ENCODE measurements at regions not wholly inside any gene's neighbourhood (a gene's known extent, or its start where the extent isn't known, plus 50 kb on each side); places are given as distances from the start of the nearest gene placed in this dataset.

DNA sequence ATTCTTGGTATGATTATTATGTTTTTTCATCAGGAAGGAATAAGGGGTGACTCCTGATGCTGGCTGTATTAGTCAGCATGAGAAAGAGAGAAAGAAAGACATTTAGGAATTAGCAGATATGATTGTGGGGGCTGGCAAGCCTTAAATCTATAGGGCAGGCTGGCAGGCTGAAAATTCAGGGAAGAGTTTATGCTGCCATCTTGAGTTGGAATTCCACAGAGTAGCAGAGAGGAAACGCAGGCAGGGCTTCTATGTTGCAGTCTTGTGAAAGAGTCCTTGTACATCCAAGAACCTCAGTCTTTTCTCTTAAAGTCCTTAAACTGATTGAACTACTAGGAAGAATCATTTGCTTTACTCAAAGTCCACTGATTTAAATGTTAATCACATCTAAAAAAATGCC is 262.7 kb upstream of the SLC10A2 start:
- Histone ChIP-seq H3K27me3 (ENCODE audit: control insufficient read depth in 2 of 2, insufficient read depth in 2 of 2, low read length in 2 of 2) (no peaks in the 10 kb centered on the region), H3K9me3 (ENCODE audit: control insufficient read depth in 2 of 3, low read length in 3 of 3) (no peaks in the 10 kb centered on the region), H3K4me3 (ENCODE audit: low read length) (no peak overlapping the region), H3K27ac (ENCODE audit: low read depth, low read length) (no peak overlapping the region), H3K36me3 (ENCODE audit: control insufficient read depth in 2 of 3, insufficient read depth in 3 of 3, low read length in 3 of 3) (no peaks in the 10 kb centered on the region), H3K4me1 (ENCODE audit: control insufficient read depth in 2 of 2, insufficient read depth in 2 of 2, low read length in 2 of 2) (no peaks in the 10 kb centered on the region)
- H3K27me3 Mint-ChIP-seq: peaks cover 0 to 6% (median 0%) of the 10 kb centered on the region in 5 donors
- no peak overlapping the region for H3K4me3 Mint-ChIP-seq
- no peaks in the 10 kb centered on the region for H3K4me1 Mint-ChIP-seq
- ATAC-seq: no peak
- no peaks in the 10 kb centered on the region for H3K36me3 Mint-ChIP-seq
- no peak overlapping the region for H3K27ac Mint-ChIP-seq
- no peak for DNase-seq
- intact Hi-C loops (cut with micrococcal nuclease): no loop called here
- ChIA-PET POLR2A (no interaction called here), CTCF (no interaction called here)
- peaks cover 0 to 16% (median 4%) of the 10 kb centered on the region in 11 donors for H3K9me3 Mint-ChIP-seq

DNA sequence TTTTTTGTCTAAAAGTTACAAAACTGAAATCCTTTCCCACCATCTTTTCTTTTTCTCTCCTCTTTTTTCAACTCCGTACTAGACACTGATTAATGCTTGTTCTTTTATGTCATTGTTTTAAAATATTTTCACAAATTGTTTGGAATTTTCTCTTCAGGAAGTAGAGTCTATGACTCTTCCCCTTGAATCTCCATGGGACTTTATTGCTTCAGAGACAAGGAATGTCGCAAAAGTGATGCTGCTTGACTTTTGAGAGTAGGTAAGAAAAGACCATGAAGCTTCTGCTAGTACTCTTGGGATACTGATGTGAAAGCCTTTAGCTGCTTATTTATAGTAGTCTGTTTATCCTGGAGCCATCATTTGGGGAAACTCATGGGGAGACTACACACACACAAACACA is 260.1 kb upstream of the SLC10A2 start:
- Histone ChIP-seq H3K27ac (ENCODE audit: low read depth, low read length) (no peak overlapping the region), H3K4me3 (ENCODE audit: low read length) (no peak overlapping the region), H3K4me1 (ENCODE audit: control insufficient read depth in 2 of 2, insufficient read depth in 2 of 2, low read length in 2 of 2) (no peaks in the 10 kb centered on the region), H3K9me3 (ENCODE audit: control insufficient read depth in 2 of 3, low read length in 3 of 3) (no peaks in the 10 kb centered on the region), H3K36me3 (ENCODE audit: control insufficient read depth in 2 of 3, insufficient read depth in 3 of 3, low read length in 3 of 3) (no peaks in the 10 kb centered on the region), H3K27me3 (ENCODE audit: control insufficient read depth in 2 of 2, insufficient read depth in 2 of 2, low read length in 2 of 2) (no peaks in the 10 kb centered on the region)
- ATAC-seq: no peak
- H3K9me3 Mint-ChIP-seq: peaks cover 0 to 21% (median 2%) of the 10 kb centered on the region in 11 donors
- POLR2A ChIA-PET: no interaction called here
- CTCF ChIA-PET: no interaction called here
- H3K4me1 Mint-ChIP-seq: no peaks in the 10 kb centered on the region
- no peak overlapping the region for H3K4me3 Mint-ChIP-seq
- H3K27ac Mint-ChIP-seq: no peak overlapping the region
- no peak for DNase-seq
- H3K36me3 Mint-ChIP-seq: no peaks in the 10 kb centered on the region
- H3K27me3 Mint-ChIP-seq: peaks cover 0 to 6% (median 0%) of the 10 kb centered on the region in 5 donors
- intact Hi-C loops (cut with micrococcal nuclease): no loop called here

- Histone ChIP-seq H3K36me3 (ENCODE audit: control insufficient read depth in 2 of 3, insufficient read depth in 3 of 3, low read length in 3 of 3) (no peaks in the 10 kb centered on the region), H3K9me3 (ENCODE audit: control insufficient read depth in 2 of 3, low read length in 3 of 3) (no peaks in the 10 kb centered on the region), H3K4me3 (ENCODE audit: low read length) (no peak overlapping the region), H3K4me1 (ENCODE audit: control insufficient read depth in 2 of 2, insufficient read depth in 2 of 2, low read length in 2 of 2) (no peaks in the 10 kb centered on the region), H3K27ac (ENCODE audit: low read depth, low read length) (no peak overlapping the region), H3K27me3 (ENCODE audit: control insufficient read depth in 2 of 2, insufficient read depth in 2 of 2, low read length in 2 of 2) (no peaks in the 10 kb centered on the region)
- no peaks in the 10 kb centered on the region for H3K36me3 Mint-ChIP-seq
- ATAC-seq (no peak), DNase-seq (no peak)
- H3K4me3 Mint-ChIP-seq: no peak overlapping the region
- H3K4me1 Mint-ChIP-seq: no peaks in the 10 kb centered on the region
- peaks cover 0 to 21% (median 2%) of the 10 kb centered on the region in 11 donors for H3K9me3 Mint-ChIP-seq
- H3K27ac Mint-ChIP-seq: no peak overlapping the region
- CTCF ChIA-PET: no interaction called here
- intact Hi-C loops (cut with micrococcal nuclease): no loop called here
- POLR2A ChIA-PET: no interaction called here
- H3K27me3 Mint-ChIP-seq: peaks cover 0 to 5% (median 0%) of the 10 kb centered on the region in 5 donors
Measured at GRCh38 chr13:103325672-103326071, 259.5 kb upstream of the SLC10A2 start.

DNA sequence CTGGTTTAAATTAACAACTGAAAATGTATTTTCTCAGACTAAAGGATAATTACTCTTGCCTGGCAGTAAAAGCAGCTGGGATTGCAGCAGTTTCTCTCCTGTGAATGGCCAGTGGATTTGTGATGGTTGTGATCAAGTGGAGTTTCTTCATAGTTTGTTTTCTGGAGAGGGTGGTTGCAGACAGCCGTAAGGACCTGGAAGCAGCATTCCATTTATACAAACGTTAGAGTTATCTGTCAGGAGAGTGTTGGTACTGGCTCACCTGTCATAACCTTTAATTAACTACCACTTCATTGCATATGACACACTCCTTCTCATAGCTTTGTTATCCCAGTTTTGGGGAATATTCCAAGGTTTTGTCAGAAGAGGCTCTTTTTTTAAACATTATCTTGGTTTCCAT is 258.4 kb upstream of the SLC10A2 start:
- H3K4me1 ChIP-seq (ENCODE audit: control insufficient read depth in 2 of 2, insufficient read depth in 2 of 2, low read length in 2 of 2): no peaks in the 10 kb centered on the region
- Mint-ChIP-seq H3K27ac (no peak overlapping the region), H3K36me3 (no peaks in the 10 kb centered on the region), H3K27me3 (no peaks in the 10 kb centered on the region), H3K9me3 (peaks cover 0 to 21% (median 2%) of the 10 kb centered on the region in 11 donors), H3K4me3 (no peak overlapping the region), H3K4me1 (no peaks in the 10 kb centered on the region)
- no peaks in the 10 kb centered on the region for H3K9me3 ChIP-seq (ENCODE audit: control insufficient read depth in 2 of 3, low read length in 3 of 3)
- ChIA-PET CTCF (no interaction called here), POLR2A (no interaction called here)
- ATAC-seq: no peak
- no peak overlapping the region for H3K4me3 ChIP-seq (ENCODE audit: low read length)
- intact Hi-C loops (cut with micrococcal nuclease): no loop called here
- no peaks in the 10 kb centered on the region for H3K36me3 ChIP-seq (ENCODE audit: control insufficient read depth in 2 of 3, insufficient read depth in 3 of 3, low read length in 3 of 3)
- no peak for DNase-seq
- H3K27ac ChIP-seq (ENCODE audit: low read depth, low read length): no peak overlapping the region
- H3K27me3 ChIP-seq (ENCODE audit: control insufficient read depth in 2 of 2, insufficient read depth in 2 of 2, low read length in 2 of 2): no peaks in the 10 kb centered on the region

GRCh38 chr13:103315711-103316110 is 249.5 kb upstream of the SLC10A2 start:
- no peaks in the 10 kb centered on the region for H3K36me3 Mint-ChIP-seq
- H3K4me1 Mint-ChIP-seq: no peaks in the 10 kb centered on the region
- intact Hi-C loops (cut with micrococcal nuclease): no loop called here
- peaks cover 0 to 4% (median 0%) of the 10 kb centered on the region in 11 donors for H3K9me3 Mint-ChIP-seq
- Histone ChIP-seq H3K9me3 (ENCODE audit: control insufficient read depth in 2 of 3, low read length in 3 of 3) (no peaks in the 10 kb centered on the region), H3K4me3 (ENCODE audit: low read length) (no peak overlapping the region), H3K36me3 (ENCODE audit: control insufficient read depth in 2 of 3, insufficient read depth in 3 of 3, low read length in 3 of 3) (no peaks in the 10 kb centered on the region), H3K27ac (ENCODE audit: low read depth, low read length) (no peak overlapping the region), H3K4me1 (ENCODE audit: control insufficient read depth in 2 of 2, insufficient read depth in 2 of 2, low read length in 2 of 2) (no peaks in the 10 kb centered on the region), H3K27me3 (ENCODE audit: control insufficient read depth in 2 of 2, insufficient read depth in 2 of 2, low read length in 2 of 2) (no peaks in the 10 kb centered on the region)
- POLR2A ChIA-PET: no interaction called here
- no peak for ATAC-seq
- H3K4me3 Mint-ChIP-seq: no peak overlapping the region
- H3K27ac Mint-ChIP-seq: no peak overlapping the region
- H3K27me3 Mint-ChIP-seq: no peaks in the 10 kb centered on the region
- CTCF ChIA-PET: no interaction called here
- DNase-seq: no peak

DNA sequence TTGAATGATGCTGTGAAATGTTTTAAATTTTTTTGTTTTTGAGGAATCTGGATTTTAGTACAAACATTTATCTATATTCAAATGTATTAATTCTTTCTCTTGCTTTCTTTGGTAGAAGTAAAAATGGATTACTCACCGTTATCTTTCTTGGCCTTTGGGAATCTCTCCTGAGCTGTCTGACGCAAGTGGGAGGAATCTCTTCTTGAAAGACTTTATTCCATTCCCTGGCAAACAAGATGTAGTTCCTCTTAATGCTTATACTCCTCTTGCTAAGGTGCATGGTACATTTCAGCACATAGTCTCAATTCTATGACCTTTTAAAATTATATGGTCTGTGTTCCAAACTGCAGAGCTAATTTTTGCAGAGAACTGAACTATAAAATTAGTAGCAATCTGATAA is 246.2 kb upstream of the SLC10A2 start:
- ChIA-PET POLR2A (no interaction called here), CTCF (no interaction called here)
- no peaks in the 10 kb centered on the region for H3K36me3 Mint-ChIP-seq
- Histone ChIP-seq H3K4me3 (ENCODE audit: low read length) (no peak overlapping the region), H3K4me1 (ENCODE audit: control insufficient read depth in 2 of 2, insufficient read depth in 2 of 2, low read length in 2 of 2) (no peaks in the 10 kb centered on the region), H3K27ac (ENCODE audit: low read depth, low read length) (no peak overlapping the region), H3K27me3 (ENCODE audit: control insufficient read depth in 2 of 2, insufficient read depth in 2 of 2, low read length in 2 of 2) (no peaks in the 10 kb centered on the region), H3K9me3 (ENCODE audit: control insufficient read depth in 2 of 3, low read length in 3 of 3) (no peaks in the 10 kb centered on the region), H3K36me3 (ENCODE audit: control insufficient read depth in 2 of 3, insufficient read depth in 3 of 3, low read length in 3 of 3) (no peaks in the 10 kb centered on the region)
- intact Hi-C loops (cut with micrococcal nuclease): no loop called here
- H3K9me3 Mint-ChIP-seq: peaks cover 0 to 24% (median 4%) of the 10 kb centered on the region in 11 donors
- H3K4me3 Mint-ChIP-seq: no peak overlapping the region
- H3K27ac Mint-ChIP-seq: no peak overlapping the region
- no peaks in the 10 kb centered on the region for H3K27me3 Mint-ChIP-seq
- ATAC-seq: no peak
- H3K4me1 Mint-ChIP-seq: no peaks in the 10 kb centered on the region
- DNase-seq: no peak

- POLR2A ChIA-PET: no interaction called here
- intact Hi-C loops (cut with micrococcal nuclease): no loop called here
- Mint-ChIP-seq H3K27ac (no peak overlapping the region), H3K27me3 (no peaks in the 10 kb centered on the region), H3K4me1 (no peaks in the 10 kb centered on the region), H3K36me3 (no peaks in the 10 kb centered on the region), H3K9me3 (peaks cover 0 to 24% (median 4%) of the 10 kb centered on the region in 11 donors), H3K4me3 (no peak overlapping the region)
- H3K27me3 ChIP-seq (ENCODE audit: control insufficient read depth in 2 of 2, insufficient read depth in 2 of 2, low read length in 2 of 2): no peaks in the 10 kb centered on the region
- H3K27ac ChIP-seq (ENCODE audit: low read depth, low read length): no peak overlapping the region
- H3K4me3 ChIP-seq (ENCODE audit: low read length): no peak overlapping the region
- no peak for DNase-seq
- no peaks in the 10 kb centered on the region for H3K9me3 ChIP-seq (ENCODE audit: control insufficient read depth in 2 of 3, low read length in 3 of 3)
- H3K4me1 ChIP-seq (ENCODE audit: control insufficient read depth in 2 of 2, insufficient read depth in 2 of 2, low read length in 2 of 2): no peaks in the 10 kb centered on the region
- ATAC-seq: no peak
- no peaks in the 10 kb centered on the region for H3K36me3 ChIP-seq (ENCODE audit: control insufficient read depth in 2 of 3, insufficient read depth in 3 of 3, low read length in 3 of 3)
- CTCF ChIA-PET: interaction anchor here (0.7 kb wide), 1 partner anchor 11 kb away, joined by 3 read pairs; no protein-coding TSS in a partner anchor
Measured at GRCh38 chr13:103308667-103309066, 242.4 kb upstream of the SLC10A2 start.
